ENCODE measurements at regions not wholly inside any gene's neighbourhood (a gene's known extent, or its start where the extent isn't known, plus 50 kb on each side); places are given as distances from the start of the nearest gene placed in this dataset.
"Not testable (repeated sequence)": the region's sequence is repeated elsewhere in the genome, so short reads cannot be mapped to it uniquely, and the experiment has no call there.

- not testable (repeated sequence) for H3K23ac ChIP-seq (ENCODE audit: low read length); H4K5ac ChIP-seq (ENCODE audit: low read length); H3K9ac ChIP-seq (ENCODE audit: low read length); H3K27ac ChIP-seq (ENCODE audit: low read depth, low read length); H2AK5ac ChIP-seq (ENCODE audit: low read length); H2BK120ac ChIP-seq (ENCODE audit: low read depth, low read length); H3K79me2 ChIP-seq (ENCODE audit: control insufficient read depth, insufficient read depth, low read length); H3K4me3 ChIP-seq (ENCODE audit: low read length); H3K18ac ChIP-seq (ENCODE audit: low read length); H2BK5ac ChIP-seq (ENCODE audit: low read length); H3K79me1 ChIP-seq (ENCODE audit: low read length); H3K27me3 ChIP-seq (ENCODE audit: insufficient read depth, low read length, poor library complexity); DNase-seq; H2BK15ac ChIP-seq (replicated peaks; ENCODE audit: low read depth); H3K56ac ChIP-seq (ENCODE audit: low read length); H3K4me2 ChIP-seq (ENCODE audit: low read length); H3K36me3 ChIP-seq (ENCODE audit: control insufficient read depth, insufficient read depth, low read length); H4K8ac ChIP-seq (ENCODE audit: low read depth, low read length); H3K4me1 ChIP-seq (ENCODE audit: control insufficient read depth, low read depth, low read length); H3K4ac ChIP-seq (ENCODE audit: low read depth, low read length)
- no CpG with 5 or more reads among the region's 6 CpGs for WGBS (ENCODE audit: extremely low coverage, insufficient coverage, low lambda C conversion rate)
Observed at GRCh38 chr7:153964481-153965112, 87.6 kb upstream of the DPP6 start.

- not testable (repeated sequence) for H3K4me1 ChIP-seq (ENCODE audit: control insufficient read depth, low read depth, low read length); DNase-seq; H4K8ac ChIP-seq (ENCODE audit: low read depth, low read length); H3K4me3 ChIP-seq (ENCODE audit: low read length); H2BK5ac ChIP-seq (ENCODE audit: low read length); H3K4me2 ChIP-seq (ENCODE audit: low read length); H3K27ac ChIP-seq (ENCODE audit: low read depth, low read length); H3K23ac ChIP-seq (ENCODE audit: low read length); H4K5ac ChIP-seq (ENCODE audit: low read length); H2AK5ac ChIP-seq (ENCODE audit: low read length); H3K18ac ChIP-seq (ENCODE audit: low read length); H2BK120ac ChIP-seq (ENCODE audit: low read depth, low read length); H3K79me1 ChIP-seq (ENCODE audit: low read length); H3K4ac ChIP-seq (ENCODE audit: low read depth, low read length); H3K9ac ChIP-seq (ENCODE audit: low read length); H3K56ac ChIP-seq (ENCODE audit: low read length); H2BK15ac ChIP-seq (replicated peaks; ENCODE audit: low read depth); H3K79me2 ChIP-seq (ENCODE audit: control insufficient read depth, insufficient read depth, low read length); H3K36me3 ChIP-seq (ENCODE audit: control insufficient read depth, insufficient read depth, low read length); H3K27me3 ChIP-seq (ENCODE audit: insufficient read depth, low read length, poor library complexity)
- no CpG with 5 or more reads among the region's 4 CpGs for WGBS (ENCODE audit: extremely low coverage, insufficient coverage, low lambda C conversion rate)
Observed at GRCh38 chr7:153969016-153969415, 83.2 kb upstream of the DPP6 start.

- not testable (repeated sequence) for H3K18ac ChIP-seq (ENCODE audit: low read length); H3K56ac ChIP-seq (ENCODE audit: low read length); H4K5ac ChIP-seq (ENCODE audit: low read length); H3K9ac ChIP-seq (ENCODE audit: low read length); H3K4ac ChIP-seq (ENCODE audit: low read depth, low read length); H3K4me3 ChIP-seq (ENCODE audit: low read length); H3K23ac ChIP-seq (ENCODE audit: low read length); H3K4me2 ChIP-seq (ENCODE audit: low read length); H3K79me1 ChIP-seq (ENCODE audit: low read length); H3K27ac ChIP-seq (ENCODE audit: low read depth, low read length); H2BK120ac ChIP-seq (ENCODE audit: low read depth, low read length); H3K79me2 ChIP-seq (ENCODE audit: control insufficient read depth, insufficient read depth, low read length); H3K36me3 ChIP-seq (ENCODE audit: control insufficient read depth, insufficient read depth, low read length); H4K8ac ChIP-seq (ENCODE audit: low read depth, low read length); H3K4me1 ChIP-seq (ENCODE audit: control insufficient read depth, low read depth, low read length); H3K27me3 ChIP-seq (ENCODE audit: insufficient read depth, low read length, poor library complexity); H2BK15ac ChIP-seq (replicated peaks; ENCODE audit: low read depth); H2AK5ac ChIP-seq (ENCODE audit: low read length); H2BK5ac ChIP-seq (ENCODE audit: low read length); DNase-seq
- no CpG with 5 or more reads among the region's 6 CpGs for WGBS (ENCODE audit: extremely low coverage, insufficient coverage, low lambda C conversion rate)
Observed at GRCh38 chr7:153974603-153975002, 77.6 kb upstream of the DPP6 start.

DNA sequence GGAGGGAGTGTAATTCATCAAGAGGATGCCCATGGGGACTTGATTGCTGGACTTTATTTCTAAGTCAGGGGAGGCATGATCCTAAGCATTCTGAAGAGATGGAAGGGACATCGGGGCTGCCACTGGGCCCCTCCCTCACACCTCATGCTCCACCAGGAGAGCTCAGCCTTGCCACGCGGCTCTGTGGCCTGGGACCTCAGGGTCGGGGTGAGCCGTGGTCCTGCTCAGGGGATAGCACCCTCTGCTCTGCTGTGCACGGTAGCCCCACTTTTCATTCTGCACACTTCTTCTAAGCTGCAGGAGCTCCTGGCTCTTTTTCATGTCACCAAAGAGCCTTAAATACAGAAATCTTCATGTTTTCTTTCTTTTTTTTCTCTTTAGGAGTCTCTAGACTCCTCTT, 75.5 kb upstream of the DPP6 start:
- WGBS (ENCODE audit: extremely low coverage, insufficient coverage, low lambda C conversion rate), result no CpG with 5 or more reads among the region's 6 CpGs
- H3K56ac ChIP-seq (ENCODE audit: low read length); H4K8ac ChIP-seq (ENCODE audit: low read depth, low read length); H3K4me2 ChIP-seq (ENCODE audit: low read length); H2BK120ac ChIP-seq (ENCODE audit: low read depth, low read length); H3K9ac ChIP-seq (ENCODE audit: low read length); H3K18ac ChIP-seq (ENCODE audit: low read length); H3K79me2 ChIP-seq (ENCODE audit: control insufficient read depth, insufficient read depth, low read length); H3K23ac ChIP-seq (ENCODE audit: low read length); H3K4me3 ChIP-seq (ENCODE audit: low read length); H3K36me3 ChIP-seq (ENCODE audit: control insufficient read depth, insufficient read depth, low read length); H2BK5ac ChIP-seq (ENCODE audit: low read length); H3K27ac ChIP-seq (ENCODE audit: low read depth, low read length); H3K4ac ChIP-seq (ENCODE audit: low read depth, low read length); H4K5ac ChIP-seq (ENCODE audit: low read length); H2AK5ac ChIP-seq (ENCODE audit: low read length); H2BK15ac ChIP-seq (replicated peaks; ENCODE audit: low read depth); DNase-seq; H3K27me3 ChIP-seq (ENCODE audit: insufficient read depth, low read length, poor library complexity); H3K79me1 ChIP-seq (ENCODE audit: low read length); H3K4me1 ChIP-seq (ENCODE audit: control insufficient read depth, low read depth, low read length): not testable (repeated sequence)

- not testable (repeated sequence) for H2BK15ac ChIP-seq (replicated peaks; ENCODE audit: low read depth)
Observed at GRCh38 chr7:153983186-153983585, 69.0 kb upstream of the DPP6 start.

DNA sequence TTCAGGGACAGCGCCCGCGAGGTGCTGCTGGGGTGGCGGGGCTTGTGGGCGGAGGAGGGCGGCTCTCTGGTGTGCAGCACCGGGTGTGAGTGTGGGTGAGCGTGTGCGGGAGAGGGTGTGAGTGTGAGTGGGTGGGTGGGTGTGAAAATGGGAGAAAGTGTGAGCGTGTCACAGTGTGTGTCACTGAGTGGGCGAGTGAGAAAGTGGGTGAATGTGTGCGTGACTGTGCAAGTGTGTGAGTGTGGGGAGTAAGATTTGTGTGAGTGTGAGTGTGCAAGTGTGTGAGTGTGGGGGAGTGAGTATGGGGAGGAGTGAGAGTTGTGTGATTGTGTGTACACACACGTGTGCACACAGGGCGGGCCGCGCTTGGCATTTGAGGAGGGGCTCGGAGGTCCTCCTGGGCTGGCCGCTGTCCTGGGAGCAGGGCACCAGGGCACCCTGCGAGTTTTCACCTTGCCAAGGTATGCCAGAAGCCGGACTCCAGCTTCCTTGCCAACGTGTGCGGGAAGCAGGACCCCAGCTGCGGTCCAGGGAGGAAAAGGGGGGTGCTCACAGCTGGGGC, 63.1 kb upstream of the DPP6 start:
- H3K4me3 ChIP-seq (ENCODE audit: low read length); H4K5ac ChIP-seq (ENCODE audit: low read length); H3K27me3 ChIP-seq (ENCODE audit: insufficient read depth, low read length, poor library complexity); H3K27ac ChIP-seq (ENCODE audit: low read depth, low read length); H2AK5ac ChIP-seq (ENCODE audit: low read length); H3K23ac ChIP-seq (ENCODE audit: low read length); H2BK15ac ChIP-seq (replicated peaks; ENCODE audit: low read depth); H3K36me3 ChIP-seq (ENCODE audit: control insufficient read depth, insufficient read depth, low read length); H3K56ac ChIP-seq (ENCODE audit: low read length); H3K18ac ChIP-seq (ENCODE audit: low read length); DNase-seq; H2BK5ac ChIP-seq (ENCODE audit: low read length); H3K79me1 ChIP-seq (ENCODE audit: low read length); H3K9ac ChIP-seq (ENCODE audit: low read length); H3K4me1 ChIP-seq (ENCODE audit: control insufficient read depth, low read depth, low read length); H3K4me2 ChIP-seq (ENCODE audit: low read length); H4K8ac ChIP-seq (ENCODE audit: low read depth, low read length); H2BK120ac ChIP-seq (ENCODE audit: low read depth, low read length); H3K79me2 ChIP-seq (ENCODE audit: control insufficient read depth, insufficient read depth, low read length); H3K4ac ChIP-seq (ENCODE audit: low read depth, low read length): not testable (repeated sequence)
- 100% methylated on average over 4 of the region's 23 CpGs for WGBS (ENCODE audit: extremely low coverage, insufficient coverage, low lambda C conversion rate)

More at GRCh38 chr7:153983186-153983585, 69.0 kb upstream of the DPP6 start:
- not testable (repeated sequence) for H3K18ac ChIP-seq (ENCODE audit: low read length); H4K5ac ChIP-seq (ENCODE audit: low read length); H3K4me3 ChIP-seq (ENCODE audit: low read length); H2BK120ac ChIP-seq (ENCODE audit: low read depth, low read length); H4K8ac ChIP-seq (ENCODE audit: low read depth, low read length); H3K79me1 ChIP-seq (ENCODE audit: low read length); H3K79me2 ChIP-seq (ENCODE audit: control insufficient read depth, insufficient read depth, low read length); H3K23ac ChIP-seq (ENCODE audit: low read length); H3K4ac ChIP-seq (ENCODE audit: low read depth, low read length); H3K56ac ChIP-seq (ENCODE audit: low read length); H2AK5ac ChIP-seq (ENCODE audit: low read length); H3K27ac ChIP-seq (ENCODE audit: low read depth, low read length); H3K4me1 ChIP-seq (ENCODE audit: control insufficient read depth, low read depth, low read length); DNase-seq; H3K4me2 ChIP-seq (ENCODE audit: low read length); H3K27me3 ChIP-seq (ENCODE audit: insufficient read depth, low read length, poor library complexity); H2BK5ac ChIP-seq (ENCODE audit: low read length); H3K36me3 ChIP-seq (ENCODE audit: control insufficient read depth, insufficient read depth, low read length); H3K9ac ChIP-seq (ENCODE audit: low read length)
- no CpG with 5 or more reads among the region's 6 CpGs for WGBS (ENCODE audit: extremely low coverage, insufficient coverage, low lambda C conversion rate)

All from mesendoderm (in vitro differentiated cells).